ENCODE measurements at regions not wholly inside any gene's neighbourhood (a gene's known extent, or its start where the extent isn't known, plus 50 kb on each side); places are given as distances from the start of the nearest gene placed in this dataset.

DNA sequence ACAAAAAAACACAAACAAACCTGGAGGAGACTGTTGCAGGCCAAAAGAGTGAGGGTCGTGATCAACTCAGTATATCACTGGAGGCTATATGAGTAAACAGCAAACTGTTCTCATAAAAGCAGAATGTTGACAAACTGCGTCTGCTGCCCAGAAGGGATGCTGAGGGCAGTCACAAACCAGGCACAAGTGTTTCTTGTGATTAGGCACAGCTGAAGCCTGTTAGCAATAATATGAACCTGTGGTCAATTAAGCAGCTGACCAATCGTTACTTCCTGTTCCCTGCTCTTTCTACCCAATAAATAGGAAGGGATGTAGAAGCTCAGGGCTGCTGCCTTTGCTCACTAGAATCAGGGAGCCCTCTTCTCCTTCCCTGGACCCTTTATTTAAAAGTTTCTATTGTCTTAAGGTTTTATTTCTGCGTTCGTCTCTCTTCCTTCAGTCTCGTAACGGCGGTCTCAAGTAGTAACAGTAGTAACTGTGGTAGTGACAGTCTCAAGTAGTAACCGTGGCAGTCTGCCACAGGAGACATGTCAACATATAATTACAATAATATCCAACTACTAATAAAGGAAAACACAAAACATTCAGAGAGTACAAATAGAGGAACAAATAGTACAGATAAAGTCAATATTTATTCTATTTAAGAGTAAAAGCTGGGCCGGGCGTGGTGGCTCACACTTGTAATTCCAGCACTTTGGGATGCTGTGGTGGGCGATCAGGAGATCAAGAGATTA is 698.4 kb upstream of the CCDC54 start:
- TF ChIP-seq POLR2A (IDR thresholded peaks at IDR 0.05) (no peak), CTCF (IDR thresholded peaks at IDR 0.05) (no peak)

Measured in Peyer's patch (tissue), 4 donors.